Caco-2 (cell line): ENCODE measurements at regions not wholly inside any gene's neighbourhood (a gene's known extent, or its start where the extent isn't known, plus 50 kb on each side); places are given as distances from the start of the nearest gene placed in this dataset.

Experiments used
- BruUV-seq: library from RNA; stranded (reverse); fragments of 400-500 nt; replicated peaks from 2 replicates; lab custom pipeline; 2021; lab: Mats Ljungman, UMichigan
- CTCF ChIA-PET: fragments of 300-600 bp; sonication (Branson Sonifier 250); formaldehyde crosslinking; loops from one replicate; lab custom pipeline; 2022; ENCODE audit warnings: antibody characterized with exemption; lab: Charles Lee
- POLR2A ChIA-PET: fragments of 300-600 bp; sonication (Branson Sonifier 250); formaldehyde crosslinking; loops from one replicate; lab custom pipeline; 2022; ENCODE audit warnings: antibody characterized with exemption; lab: Charles Lee
- DNase-seq, 2 experiments: peaks; one replicate each; pipeline versions ENCODE4 v3.0.0 to v3.0.0-alpha.2; 2020 to 2022
- H3K27me3 ChIP-seq: replicated peaks from 2 replicates; pipeline ENCODE4 v1.6.0; 2011; ENCODE audit warnings: low read length; ENCODE audit not compliant: control insufficient read depth, insufficient read depth
- H3K36me3 ChIP-seq: 2 replicates; pipeline ENCODE4 v1.5.1; 2011; ENCODE audit warnings: low read length; ENCODE audit not compliant: control insufficient read depth, insufficient read depth
- H3K4me1 ChIP-seq: fragments of 250-450 bp; sonication (Bioruptor Pico); 2 replicates; pipeline ENCODE4 v1.5.1; 2020; ENCODE audit warnings: mild to moderate bottlenecking
- H3K4me3 ChIP-seq: 2 replicates; pipeline ENCODE4 v1.5.1; 2011; ENCODE audit warnings: low read depth, mild to moderate bottlenecking, control low read depth, low read length
- H3K9me3 ChIP-seq: fragments of 250-450 bp; sonication (Bioruptor Pico); 2 replicates; pipeline ENCODE4 v1.5.1; 2020; ENCODE audit warnings: mild to moderate bottlenecking, moderate library complexity
- H3K27ac Mint-ChIP-seq: one replicate; pipeline ENCODE4 v1.8.0; 2022; ENCODE audit warnings: mixed read lengths; ENCODE audit not compliant: unreplicated experiment
- H3K27me3 Mint-ChIP-seq: one replicate; pipeline ENCODE4 v1.8.0; 2022; ENCODE audit warnings: mixed read lengths; ENCODE audit not compliant: insufficient read depth, unreplicated experiment
- H3K36me3 Mint-ChIP-seq: one replicate; pipeline ENCODE4 v1.8.0; 2022; ENCODE audit warnings: mild to moderate bottlenecking, mixed read lengths; ENCODE audit not compliant: insufficient read depth, unreplicated experiment
- H3K4me1 Mint-ChIP-seq: one replicate; pipeline ENCODE4 v1.8.0; 2022; ENCODE audit warnings: low read depth, mixed read lengths; ENCODE audit not compliant: unreplicated experiment
- H3K4me3 Mint-ChIP-seq: one replicate; pipeline ENCODE4 v1.8.0; 2022; ENCODE audit warnings: mild to moderate bottlenecking, moderate library complexity, mixed read lengths; ENCODE audit not compliant: unreplicated experiment
- H3K9me3 Mint-ChIP-seq: one replicate; pipeline ENCODE4 v1.8.0; 2022; ENCODE audit warnings: mixed read lengths; ENCODE audit not compliant: unreplicated experiment
- intact Hi-C: fragments of 100-400 bp; cut with micrococcal nuclease; formaldehyde crosslinking; loops from one replicate; pipeline ENCODE4 v1.10.0; 2022; ENCODE audit not compliant: unreplicated experiment
- TF ChIP-seq, protein P1 (sequence below), 2 experiments: fragments of 200-600 bp in 1 of 2; IDR thresholded peaks; 1 replicate in 1 of 2; 2 replicates in 1 of 2; pipeline versions ENCODE4 v1.5.1 to v1.8.0; 2011 to 2022; ENCODE audit warnings: antibody characterized with exemption in 1 of 2, control low read depth in 1 of 2, inconsistent platforms in 1 of 2, low read depth in 1 of 2, low read length in 1 of 2, mild to moderate bottlenecking in 1 of 2, moderate library complexity in 1 of 2; ENCODE audit not compliant: insufficient read depth in 1 of 2, severe bottlenecking in 1 of 2, unreplicated experiment in 1 of 2

DNA sequence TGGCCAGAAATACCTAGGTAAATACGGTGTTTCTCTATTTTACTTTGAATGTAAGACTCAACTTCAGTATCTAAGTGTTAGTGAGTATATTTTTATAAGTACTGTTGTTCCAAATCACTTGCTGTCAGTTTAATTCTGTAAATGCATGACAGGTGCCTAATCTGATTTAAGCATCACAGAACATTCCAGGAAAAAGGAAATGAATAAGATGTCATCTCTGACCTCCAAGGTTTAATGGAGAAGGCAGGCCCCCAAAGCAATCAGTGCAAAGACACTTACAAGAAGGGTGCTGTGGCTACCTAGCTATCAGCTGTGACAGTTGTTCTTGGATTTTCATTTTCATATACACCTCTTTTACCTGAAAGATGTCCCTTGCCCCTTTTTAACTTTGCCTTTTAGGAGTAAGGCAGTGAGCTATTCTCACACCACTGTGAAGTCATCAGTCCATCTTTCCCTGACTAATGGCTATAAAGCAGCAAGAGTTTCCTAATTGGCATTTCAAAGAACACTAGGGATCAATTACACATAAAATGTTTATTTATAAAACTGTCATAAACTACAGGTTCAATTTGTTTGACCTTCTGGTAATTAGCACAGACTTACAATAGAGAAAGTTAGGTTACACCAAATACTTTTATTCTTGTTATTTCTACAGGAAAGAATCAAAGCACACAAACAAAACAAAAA is 427.6 kb downstream of the SPRY2 start:
- Mint-ChIP-seq H3K9me3 (peaks cover 8% of the 10 kb centered on the region), H3K4me1 (peaks cover 16% of the 10 kb centered on the region), H3K4me3 (no peak overlapping the region), H3K36me3 (peaks cover 1% of the 10 kb centered on the region), H3K27ac (no peak overlapping the region), H3K27me3 (no peaks in the 10 kb centered on the region)
- CTCF ChIA-PET = no interaction called here
- BruUV-seq = no TSS peak
- no peak for DNase-seq
- TF ChIP-seq, protein P1, sequence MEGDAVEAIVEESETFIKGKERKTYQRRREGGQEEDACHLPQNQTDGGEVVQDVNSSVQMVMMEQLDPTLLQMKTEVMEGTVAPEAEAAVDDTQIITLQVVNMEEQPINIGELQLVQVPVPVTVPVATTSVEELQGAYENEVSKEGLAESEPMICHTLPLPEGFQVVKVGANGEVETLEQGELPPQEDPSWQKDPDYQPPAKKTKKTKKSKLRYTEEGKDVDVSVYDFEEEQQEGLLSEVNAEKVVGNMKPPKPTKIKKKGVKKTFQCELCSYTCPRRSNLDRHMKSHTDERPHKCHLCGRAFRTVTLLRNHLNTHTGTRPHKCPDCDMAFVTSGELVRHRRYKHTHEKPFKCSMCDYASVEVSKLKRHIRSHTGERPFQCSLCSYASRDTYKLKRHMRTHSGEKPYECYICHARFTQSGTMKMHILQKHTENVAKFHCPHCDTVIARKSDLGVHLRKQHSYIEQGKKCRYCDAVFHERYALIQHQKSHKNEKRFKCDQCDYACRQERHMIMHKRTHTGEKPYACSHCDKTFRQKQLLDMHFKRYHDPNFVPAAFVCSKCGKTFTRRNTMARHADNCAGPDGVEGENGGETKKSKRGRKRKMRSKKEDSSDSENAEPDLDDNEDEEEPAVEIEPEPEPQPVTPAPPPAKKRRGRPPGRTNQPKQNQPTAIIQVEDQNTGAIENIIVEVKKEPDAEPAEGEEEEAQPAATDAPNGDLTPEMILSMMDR (IDR thresholded peaks at IDR 0.05; ENCODE audit: insufficient read depth in 1 of 2, low read depth in 1 of 2, low read length in 1 of 2, severe bottlenecking in 1 of 2, unreplicated experiment in 1 of 2) = no peak
- POLR2A ChIA-PET = no interaction called here
- intact Hi-C loops = loop anchor here (10.0 kb wide), 1 partner anchor 238 kb away; no protein-coding TSS in a partner anchor
- Histone ChIP-seq H3K9me3 (no peaks in the 10 kb centered on the region), H3K4me3 (no peak overlapping the region), H3K36me3 (no peaks in the 10 kb centered on the region), H3K4me1 (peaks cover 1% of the 10 kb centered on the region; the same call in 1 of the 2 replicates), H3K27me3 (no peaks in the 10 kb centered on the region)

DNA sequence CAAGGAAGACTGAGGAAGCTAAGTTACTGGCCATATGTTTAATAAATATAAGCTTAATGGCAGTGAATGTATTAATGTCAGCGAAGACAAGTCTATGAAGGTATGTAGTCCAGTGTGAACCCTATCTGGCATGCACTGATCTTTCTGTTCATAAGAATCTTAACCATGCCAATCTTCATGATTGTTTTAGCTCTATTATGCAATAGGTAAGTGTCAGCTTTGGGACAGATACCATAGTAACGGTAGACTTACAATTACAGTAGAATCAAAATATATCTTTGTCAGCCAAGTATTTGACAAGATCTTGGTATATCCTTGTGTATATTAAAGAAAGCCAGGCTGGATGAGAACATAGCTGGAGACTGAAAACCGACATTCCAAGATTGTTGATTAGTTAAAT is 428.5 kb downstream of the SPRY2 start:
- Histone ChIP-seq H3K36me3 (no peaks in the 10 kb centered on the region), H3K9me3 (no peaks in the 10 kb centered on the region), H3K4me3 (no peak overlapping the region), H3K4me1 (peaks cover 10% of the 10 kb centered on the region), H3K27me3 (no peaks in the 10 kb centered on the region)
- H3K27me3 Mint-ChIP-seq = no peaks in the 10 kb centered on the region
- peaks cover 18% of the 10 kb centered on the region for H3K4me1 Mint-ChIP-seq
- no peak overlapping the region for H3K27ac Mint-ChIP-seq
- TF ChIP-seq, protein P1 (IDR thresholded peaks at IDR 0.05; ENCODE audit: insufficient read depth in 1 of 2, low read depth in 1 of 2, low read length in 1 of 2, severe bottlenecking in 1 of 2, unreplicated experiment in 1 of 2) = no peak
- CTCF ChIA-PET = interaction anchor here (0.6 to 0.7 kb wide), 2 partner anchors 24 to 61 kb away, joined by 3 to 5 read pairs; no protein-coding TSS in a partner anchor
- no peak for DNase-seq
- POLR2A ChIA-PET = no interaction called here
- H3K9me3 Mint-ChIP-seq = peaks cover under 1% of the 10 kb centered on the region
- H3K4me3 Mint-ChIP-seq = no peak overlapping the region
- BruUV-seq = no TSS peak
- intact Hi-C loops = loop anchor here (10.0 kb wide), 1 partner anchor 238 kb away; no protein-coding TSS in a partner anchor
- H3K36me3 Mint-ChIP-seq = peaks cover 4% of the 10 kb centered on the region

DNA sequence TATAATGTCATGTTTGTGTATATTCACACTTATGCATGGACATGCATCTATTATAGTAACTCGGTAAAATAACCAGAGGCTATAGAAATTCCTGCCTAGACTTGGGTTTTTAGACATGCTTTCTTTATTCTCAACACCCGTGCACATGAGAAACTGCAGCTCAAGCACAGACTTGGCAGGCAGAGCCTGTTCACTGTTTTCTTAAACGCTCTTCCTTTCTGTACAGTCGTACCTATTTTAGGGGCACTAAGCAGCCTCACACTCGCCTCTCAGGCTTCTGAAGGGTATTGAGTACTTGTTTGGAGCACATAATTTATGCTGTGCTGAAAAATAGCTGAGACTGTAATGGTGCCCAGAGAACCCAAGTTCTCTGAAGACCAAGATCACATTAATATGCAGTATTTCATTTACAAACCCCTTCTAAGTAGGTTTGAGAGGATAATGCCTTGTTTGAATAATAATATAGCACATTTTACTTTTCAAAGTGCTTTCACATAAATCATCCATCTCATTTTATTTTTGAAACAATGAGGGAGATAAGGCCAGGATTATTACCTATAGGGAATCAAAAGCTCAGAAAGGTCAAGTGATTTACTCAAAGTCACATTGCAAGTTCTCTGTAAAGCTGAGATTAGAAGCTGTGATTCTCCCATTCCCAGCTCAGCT is 429.9 kb downstream of the SPRY2 start:
- intact Hi-C loops = loop anchor here (10.0 kb wide), 1 partner anchor 236 kb away; no protein-coding TSS in a partner anchor
- Histone ChIP-seq H3K9me3 (no peaks in the 10 kb centered on the region), H3K27me3 (no peaks in the 10 kb centered on the region), H3K36me3 (no peaks in the 10 kb centered on the region), H3K4me3 (no peak overlapping the region), H3K4me1 (peaks cover 21% of the 10 kb centered on the region)
- no peaks in the 10 kb centered on the region for H3K9me3 Mint-ChIP-seq
- TF ChIP-seq, protein P1 (IDR thresholded peaks at IDR 0.05; ENCODE audit: insufficient read depth in 1 of 2, low read depth in 1 of 2, low read length in 1 of 2, severe bottlenecking in 1 of 2, unreplicated experiment in 1 of 2) = no peak
- H3K36me3 Mint-ChIP-seq = peaks cover 4% of the 10 kb centered on the region
- peaks cover 25% of the 10 kb centered on the region for H3K4me1 Mint-ChIP-seq
- no peaks in the 10 kb centered on the region for H3K27me3 Mint-ChIP-seq
- DNase-seq = no peak
- CTCF ChIA-PET = no interaction called here
- BruUV-seq = no TSS peak
- POLR2A ChIA-PET = no interaction called here
- H3K27ac Mint-ChIP-seq = no peak overlapping the region
- no peak overlapping the region for H3K4me3 Mint-ChIP-seq
